ENCODE measurements at regions not wholly inside any gene's neighbourhood (a gene's known extent, or its start where the extent isn't known, plus 50 kb on each side); places are given as distances from the start of the nearest gene placed in this dataset.

DNA sequence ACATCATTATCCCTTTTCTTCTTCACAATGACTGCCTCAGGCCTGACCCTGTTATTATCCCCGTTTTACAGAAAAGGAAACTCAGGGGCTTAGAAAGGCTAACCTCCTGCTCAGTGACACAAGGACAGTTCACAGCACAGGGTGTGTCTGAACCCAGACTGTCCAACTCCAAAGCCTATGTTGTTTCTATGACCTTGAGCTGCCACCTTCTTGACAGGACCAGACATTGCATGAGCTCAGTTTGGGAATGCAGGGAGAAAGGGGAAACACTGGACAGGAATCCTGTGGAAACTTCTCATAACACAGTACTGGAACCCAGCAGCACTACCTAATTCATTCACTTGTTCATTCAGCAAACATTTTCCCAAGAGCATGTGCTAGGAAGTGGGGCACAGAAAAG lies 472.8 kb downstream of the CDK5RAP2 start:
- no peak for DNase-seq

DNA sequence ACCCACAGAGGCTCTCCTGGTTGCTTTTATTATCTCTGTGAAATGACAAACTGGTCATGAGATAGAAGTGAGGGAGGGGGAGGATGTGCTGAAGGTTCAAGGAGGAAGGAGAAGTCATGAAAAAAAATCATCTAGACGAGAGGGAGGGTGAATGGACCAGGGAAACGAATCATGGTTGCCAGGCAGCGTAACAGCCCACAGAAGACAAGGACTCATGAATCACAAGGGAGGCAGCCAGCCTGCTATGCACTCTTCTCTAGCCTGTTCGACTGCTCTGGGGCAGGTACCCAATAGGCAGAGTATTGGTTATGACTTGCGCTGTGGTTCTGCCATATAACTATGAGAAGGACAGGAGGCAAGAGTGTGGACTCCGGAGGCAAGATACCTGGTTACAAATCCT lies 475.2 kb downstream of the CDK5RAP2 start:
- DNase-seq: no peak

DNA sequence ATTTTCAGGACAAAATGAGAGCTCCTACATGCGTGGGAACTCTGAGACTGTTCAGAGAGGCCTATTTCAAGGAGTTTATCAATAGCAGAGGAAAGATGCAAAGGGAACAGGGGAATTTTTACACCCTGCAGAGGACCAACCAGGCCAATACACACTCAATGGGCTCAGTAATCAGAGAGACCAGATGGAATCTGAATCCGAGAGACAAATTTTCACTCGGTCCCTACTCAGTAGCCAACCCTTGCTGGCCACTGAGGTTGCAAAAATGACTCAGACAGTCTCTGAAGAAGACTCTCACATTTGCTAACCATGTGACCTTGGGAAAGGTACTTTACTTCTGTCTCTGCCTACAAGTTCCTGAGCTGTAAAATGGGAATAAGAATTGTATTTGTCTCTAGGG lies 479.4 kb downstream of the CDK5RAP2 start:
- DNase-seq: no peak

DNA sequence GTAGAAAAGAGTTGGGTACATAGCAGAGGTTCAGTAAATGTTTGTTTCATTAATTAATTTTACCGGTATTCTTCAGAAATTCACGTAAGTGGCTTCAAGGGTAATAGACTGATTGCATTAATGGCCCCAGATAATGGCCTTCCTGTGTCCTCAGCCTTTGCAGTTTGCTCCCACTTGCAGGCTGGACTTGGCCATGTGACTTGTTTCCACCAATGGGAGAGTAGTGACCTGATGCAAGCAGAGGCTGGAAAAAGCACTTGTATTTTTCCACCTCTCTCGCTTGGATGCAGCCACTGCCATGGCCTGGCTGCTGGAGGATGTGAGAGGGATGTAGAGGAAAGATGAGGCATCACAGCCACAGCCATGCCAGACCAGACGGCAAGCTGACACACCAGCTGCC lies 480.9 kb downstream of the CDK5RAP2 start:
- DNase-seq: no peak

DNA sequence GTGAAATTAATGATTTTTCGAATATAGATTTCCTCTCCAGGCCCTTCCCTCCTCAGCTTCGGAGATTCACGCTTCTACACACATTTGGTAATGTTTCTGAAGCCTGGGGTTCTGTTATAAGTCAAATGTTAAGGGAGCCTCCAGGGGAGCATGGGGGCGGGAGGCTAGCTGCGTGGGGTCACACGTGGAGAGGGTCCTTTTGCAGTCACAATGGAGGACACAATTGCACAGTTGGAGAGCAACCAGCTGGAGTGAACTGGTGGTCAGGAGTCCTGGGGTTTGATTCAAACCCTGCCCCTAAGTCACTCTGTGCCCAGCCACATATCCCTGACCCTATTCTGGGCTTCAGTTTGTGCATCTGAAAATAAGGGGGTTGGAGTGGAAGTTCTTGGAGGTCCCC lies 481.4 kb downstream of the CDK5RAP2 start:
- DNase-seq: no peak

DNA sequence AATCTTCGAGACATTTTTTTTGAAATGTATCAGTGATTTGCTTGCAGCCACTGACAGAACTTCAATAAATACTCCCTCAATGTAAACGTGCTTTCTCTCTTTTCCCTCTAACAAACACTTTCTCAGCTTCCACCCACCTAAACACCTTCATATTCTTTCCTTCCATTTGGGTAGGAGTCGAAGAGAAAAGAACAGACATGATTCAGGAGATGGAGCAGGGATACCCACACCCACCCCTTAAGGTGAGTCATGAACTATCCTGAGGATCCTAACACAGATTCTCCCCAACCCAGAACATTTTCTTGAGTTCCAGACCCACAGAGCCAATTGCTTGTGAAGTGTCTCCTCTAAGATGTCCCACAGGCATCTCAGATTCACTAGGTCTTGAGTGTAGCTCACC lies 488.8 kb downstream of the CDK5RAP2 start:
- no peak for DNase-seq

DNA sequence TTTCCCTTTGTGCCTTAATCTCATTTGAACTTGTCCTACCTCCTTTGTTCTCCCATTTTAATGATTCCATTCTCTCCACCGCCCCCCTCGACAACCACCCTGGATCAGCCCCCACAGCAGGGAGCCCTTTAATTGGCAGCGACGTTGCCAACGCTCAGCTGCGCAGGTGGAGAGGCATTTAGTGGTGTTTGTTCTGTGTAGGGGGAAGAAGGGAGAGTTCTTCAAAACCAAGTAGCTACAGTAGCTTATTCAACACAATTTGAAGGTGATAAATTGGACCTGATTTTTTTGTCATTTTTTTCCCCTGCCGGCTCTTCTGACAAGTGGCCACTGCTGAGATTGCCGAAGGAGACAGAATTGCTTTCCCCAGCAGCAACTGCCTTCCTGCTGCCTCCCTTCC lies 499.1 kb downstream of the CDK5RAP2 start:
- no peak for DNase-seq

DNA sequence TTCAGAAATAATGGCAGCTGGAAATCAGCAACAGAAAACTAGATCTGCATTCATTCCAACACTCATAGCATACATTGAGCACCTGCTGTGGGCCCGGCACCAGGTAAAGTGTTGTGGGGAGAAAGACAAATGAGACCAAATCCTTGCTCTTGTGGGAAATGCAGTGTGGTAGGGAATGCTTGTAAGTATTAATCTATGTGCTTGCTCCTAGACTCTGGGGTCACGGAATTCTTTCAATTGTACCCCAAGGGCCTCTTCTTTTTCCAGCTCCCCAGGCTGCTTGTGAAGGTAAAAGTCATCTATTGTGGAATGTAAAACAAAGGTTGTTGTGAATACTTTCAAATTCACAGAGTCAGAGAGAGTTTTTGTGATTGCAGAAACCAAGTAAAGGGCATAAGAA lies 501.9 kb downstream of the CDK5RAP2 start:
- no peak for DNase-seq

DNA sequence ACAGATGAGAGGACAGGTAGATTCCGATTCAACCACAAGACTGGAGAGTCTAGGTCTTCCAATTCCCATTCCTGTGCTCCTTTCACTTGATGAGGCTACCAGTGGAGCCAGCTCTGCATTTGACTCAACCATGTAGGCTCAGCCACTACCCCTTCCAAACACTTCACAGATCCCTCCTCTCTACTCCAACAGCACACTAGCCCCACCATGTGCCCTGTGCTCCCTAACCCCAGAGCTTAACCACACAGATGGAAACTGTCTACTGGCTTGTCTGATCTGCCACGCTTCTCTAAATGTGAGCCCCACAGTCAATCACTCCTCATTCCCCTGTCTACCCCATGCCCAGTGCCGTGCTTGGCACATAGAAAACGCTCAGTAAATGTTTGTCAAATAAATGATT lies 508.2 kb downstream of the CDK5RAP2 start:
- DNase-seq: no peak

DNA sequence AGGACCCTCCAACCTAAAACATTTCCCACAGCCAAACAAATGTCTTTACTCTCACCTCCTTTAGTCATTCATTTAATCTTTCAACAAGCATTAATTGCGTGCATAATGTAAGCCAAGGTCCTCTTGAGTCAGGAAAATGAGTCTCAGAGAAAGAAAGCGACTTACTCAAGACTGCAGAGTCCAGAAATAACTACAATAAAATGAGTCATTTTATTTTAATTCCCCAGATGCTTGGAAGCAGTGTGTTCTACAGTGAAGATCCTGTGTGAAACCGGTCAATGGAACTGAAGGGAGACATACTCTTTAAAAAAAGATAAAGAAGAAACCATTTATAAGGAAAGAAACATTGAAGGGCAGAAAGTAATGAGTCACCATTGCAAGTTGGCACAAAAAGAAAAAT lies 513.7 kb downstream of the CDK5RAP2 start:
- no peak for DNase-seq

DNA sequence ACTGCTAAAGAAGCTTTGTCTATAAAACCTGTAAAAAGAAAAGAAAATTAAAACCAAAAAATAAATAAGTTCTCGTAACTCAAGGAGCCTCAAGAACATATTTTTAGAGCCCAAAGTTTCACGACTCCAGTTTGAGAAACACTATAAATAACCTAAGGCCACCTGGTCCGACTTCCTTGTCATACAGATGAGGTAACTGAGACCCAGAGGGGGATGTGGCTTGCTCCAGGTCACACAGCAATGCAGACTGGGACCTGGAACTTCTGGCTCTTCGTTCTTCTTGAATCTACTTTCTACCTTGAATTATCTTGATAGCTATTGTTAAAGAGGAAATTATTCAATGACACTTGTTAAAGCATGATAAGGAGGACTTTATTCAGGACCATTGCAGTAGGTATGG lies 514.8 kb downstream of the CDK5RAP2 start:
- DNase-seq: no peak

DNA sequence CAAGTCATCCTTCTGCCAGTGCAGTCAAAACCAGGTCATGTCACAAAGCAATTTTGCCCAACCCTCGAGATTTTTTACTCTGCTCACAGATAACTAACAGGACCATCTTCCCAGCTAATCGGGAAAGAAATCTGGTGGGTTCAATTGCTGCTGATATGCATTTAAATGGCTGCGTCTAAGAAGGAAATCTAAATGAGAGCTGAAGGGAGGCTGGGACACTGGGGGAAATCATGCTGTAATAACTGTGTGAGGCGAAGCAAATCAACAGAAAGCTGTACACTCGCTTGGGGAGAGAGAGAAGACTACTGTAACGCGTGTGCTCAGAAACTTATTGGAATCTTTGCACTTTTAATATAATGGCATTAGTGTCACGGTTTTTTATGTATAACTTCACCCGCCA lies 535.0 kb downstream of the CDK5RAP2 start:
- DNase-seq: no peak

DNA sequence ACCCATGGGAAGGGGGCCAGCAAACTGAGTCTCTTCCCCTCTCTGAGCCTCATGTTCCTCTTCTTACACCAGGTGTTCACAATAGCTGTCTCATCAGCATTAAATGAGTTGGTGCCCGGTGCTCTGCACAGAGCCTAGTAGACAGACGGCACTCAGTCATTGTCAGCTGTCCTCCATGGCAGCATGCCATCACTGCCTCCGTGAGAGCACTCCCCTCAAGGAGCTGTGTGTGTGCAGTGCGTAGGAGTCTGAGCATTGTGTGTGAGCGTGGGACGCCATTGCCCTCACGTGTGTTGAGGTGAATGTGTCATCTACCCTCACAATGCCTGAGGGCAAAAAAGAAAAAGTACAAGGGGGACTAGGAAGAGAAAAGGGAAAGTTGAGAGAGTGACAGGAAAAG lies 536.5 kb downstream of the CDK5RAP2 start:
- peak; percentile 16 for DNase-seq

DNA sequence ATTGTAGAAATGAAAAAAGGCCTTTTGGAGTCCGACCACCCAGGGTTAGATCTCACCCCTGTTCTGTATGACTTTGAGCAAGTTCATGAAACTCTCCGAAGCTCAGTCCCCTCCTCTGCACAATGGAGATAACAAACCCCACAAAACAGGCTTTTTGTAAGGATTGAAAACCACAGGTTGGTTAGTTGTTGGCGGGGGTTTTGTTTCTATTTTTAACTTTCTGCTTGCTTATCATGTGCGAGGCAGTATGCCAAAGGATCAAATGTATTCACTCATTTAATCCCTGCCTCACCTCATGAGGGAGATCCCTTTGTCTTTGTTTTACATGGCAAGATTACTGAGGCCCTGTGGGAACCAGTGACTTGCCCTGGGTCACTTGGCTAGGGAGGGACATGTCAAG lies 539.1 kb downstream of the CDK5RAP2 start:
- no peak for DNase-seq

DNA sequence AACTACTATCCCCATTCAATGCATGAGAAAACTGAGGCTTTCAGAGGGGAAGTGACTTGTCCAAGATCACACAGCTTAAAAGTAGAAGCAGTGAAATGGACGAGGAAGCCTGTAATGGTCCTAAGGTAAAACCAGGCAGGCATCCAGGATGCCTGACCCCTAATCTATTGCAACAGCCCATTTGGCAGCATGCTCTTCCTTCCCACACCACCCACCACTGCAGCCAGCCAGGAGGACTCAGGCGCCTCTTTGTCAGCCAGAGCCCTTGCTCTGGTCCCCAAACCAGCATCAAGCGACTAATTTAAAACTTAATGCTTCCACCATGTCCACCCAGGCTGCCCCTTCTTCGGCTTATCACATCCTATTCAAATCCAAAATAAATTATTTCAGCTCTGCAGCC lies 541.6 kb downstream of the CDK5RAP2 start:
- no peak for DNase-seq

DNA sequence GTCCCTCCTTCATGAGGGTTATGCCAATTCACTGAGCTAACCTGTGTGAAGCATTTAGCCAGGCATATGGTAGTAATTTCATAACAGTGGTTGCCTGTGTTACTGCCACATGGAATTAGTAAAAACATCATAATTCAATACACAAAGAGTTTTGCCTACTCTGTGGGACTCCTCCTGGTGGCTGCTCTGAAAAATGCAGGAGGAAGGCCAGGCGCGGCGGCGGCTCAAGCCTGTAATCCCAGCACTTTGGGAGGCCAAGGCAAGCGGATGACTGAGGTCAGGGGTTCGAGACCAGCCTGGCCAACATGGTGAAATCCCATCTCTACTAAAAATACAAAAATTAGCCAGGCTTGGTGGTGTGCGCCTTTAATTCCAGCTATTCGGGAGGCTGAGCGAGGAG lies 547.3 kb downstream of the CDK5RAP2 start:
- DNase-seq: no peak

DNA sequence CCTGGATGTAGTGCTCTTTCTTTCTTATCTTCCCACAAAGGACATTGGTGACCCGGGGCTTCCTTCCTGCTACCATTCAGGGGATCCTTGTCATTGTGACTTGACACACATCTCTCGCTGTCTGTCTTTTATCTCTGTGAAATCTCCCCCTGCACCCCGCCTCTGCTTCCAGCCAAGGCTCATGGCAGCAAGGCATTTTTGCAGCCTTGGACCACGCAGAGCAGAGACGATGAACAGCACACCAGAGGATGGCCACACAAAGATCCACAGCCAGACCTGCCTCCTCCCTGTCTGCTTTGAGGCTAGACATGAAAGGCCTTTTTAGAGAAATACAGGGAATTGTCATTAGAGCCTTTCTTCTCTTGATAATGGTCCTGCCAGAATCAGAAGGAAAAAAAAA lies 549.1 kb downstream of the CDK5RAP2 start:
- no peak for DNase-seq

DNA sequence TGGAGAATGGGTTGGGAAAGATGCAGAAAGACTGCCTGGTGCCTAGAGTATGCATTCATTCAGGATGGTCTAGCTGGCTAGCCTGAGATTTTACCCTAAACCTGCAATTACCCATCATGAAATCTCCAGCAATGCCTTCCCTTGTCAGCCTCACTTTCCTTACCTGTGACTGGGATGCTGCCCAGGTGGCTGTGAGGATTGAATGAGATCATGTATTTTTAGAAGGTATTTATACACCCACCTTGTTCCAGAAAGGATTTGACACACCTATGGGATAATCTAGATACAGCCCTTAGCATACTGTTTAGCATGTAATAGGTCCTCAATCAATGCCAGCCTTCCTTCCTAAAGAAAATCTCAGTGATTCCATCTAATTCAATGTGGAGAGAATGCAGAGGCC lies 561.4 kb downstream of the CDK5RAP2 start:
- no peak for DNase-seq

DNA sequence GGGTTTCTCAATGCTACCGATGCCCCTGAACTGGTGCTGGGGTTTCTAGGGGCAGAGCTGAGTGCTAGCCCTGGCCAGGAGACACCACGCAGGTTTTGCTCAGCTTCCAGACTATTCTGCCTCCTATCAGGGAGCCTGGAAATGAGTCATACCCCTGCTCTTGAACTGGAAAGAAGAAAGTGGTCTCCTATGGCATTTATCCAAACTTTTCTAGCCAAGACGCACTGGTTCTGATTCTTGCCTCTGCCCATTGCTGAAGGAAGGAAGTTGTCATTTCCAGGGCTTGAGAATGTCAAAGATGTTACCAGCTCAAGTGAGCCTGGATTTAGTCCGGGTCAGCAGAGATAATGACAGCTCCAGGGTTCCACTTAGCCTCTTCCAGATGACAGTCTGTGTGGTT lies 561.9 kb downstream of the CDK5RAP2 start:
- DNase-seq: no peak

DNA sequence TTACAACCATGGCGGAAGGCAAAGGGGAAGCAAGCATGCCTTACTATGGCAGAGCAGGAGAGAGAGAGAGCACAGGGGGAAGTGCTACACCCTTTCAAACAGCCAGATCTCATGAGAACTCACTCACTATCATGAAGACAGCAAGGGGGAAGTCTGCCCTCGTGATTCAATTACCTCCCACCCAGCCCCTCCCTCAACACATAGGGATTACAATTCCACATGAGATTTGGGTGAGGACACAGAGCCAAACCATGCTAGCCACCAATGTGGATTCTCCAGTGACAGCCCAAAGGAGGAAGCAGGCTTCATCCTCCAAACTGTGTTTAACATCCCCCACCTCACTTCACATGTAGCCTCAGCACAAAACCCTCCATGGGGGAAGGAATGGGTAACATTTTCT lies 563.7 kb downstream of the CDK5RAP2 start:
- no peak for DNase-seq

DNA sequence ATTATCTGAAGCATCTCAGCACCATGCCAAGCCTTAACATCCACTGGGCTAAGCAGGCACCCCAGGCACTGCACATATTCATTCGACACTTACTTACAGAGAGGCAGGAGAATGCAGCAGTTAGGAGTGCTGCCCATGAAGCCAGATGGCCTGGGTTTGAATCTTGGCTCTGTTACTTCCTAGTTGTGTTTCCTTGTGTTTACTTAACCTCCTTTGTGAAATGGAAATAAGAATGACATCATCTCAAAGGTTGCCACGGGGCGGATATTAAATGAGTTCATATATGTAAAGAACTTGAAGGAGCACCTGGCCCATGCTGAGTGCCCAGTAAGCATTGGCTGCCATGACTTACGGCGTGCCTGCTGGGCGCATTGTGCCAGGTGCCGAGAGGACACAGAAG lies 565.2 kb downstream of the CDK5RAP2 start:
- peak; percentile 77 for DNase-seq

DNA sequence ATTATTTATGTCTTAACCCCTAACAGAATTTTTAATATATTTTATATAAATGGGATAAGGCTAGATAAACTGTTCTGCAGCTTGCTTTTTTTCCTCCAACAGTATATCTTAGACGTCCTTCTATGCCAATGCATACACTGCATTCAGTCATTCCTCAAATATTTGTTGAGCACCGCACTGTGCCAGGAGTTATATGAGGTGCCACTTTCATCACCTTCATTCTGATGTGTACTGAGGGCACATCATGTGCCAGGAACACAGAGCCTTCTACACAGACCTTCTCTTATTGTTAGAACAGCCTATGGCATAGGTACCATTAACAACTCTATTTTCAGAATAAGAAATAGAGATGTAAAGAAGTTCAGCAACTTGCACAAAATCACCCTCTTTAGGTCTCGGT lies 570.1 kb downstream of the CDK5RAP2 start:
- DNase-seq: no peak

DNA sequence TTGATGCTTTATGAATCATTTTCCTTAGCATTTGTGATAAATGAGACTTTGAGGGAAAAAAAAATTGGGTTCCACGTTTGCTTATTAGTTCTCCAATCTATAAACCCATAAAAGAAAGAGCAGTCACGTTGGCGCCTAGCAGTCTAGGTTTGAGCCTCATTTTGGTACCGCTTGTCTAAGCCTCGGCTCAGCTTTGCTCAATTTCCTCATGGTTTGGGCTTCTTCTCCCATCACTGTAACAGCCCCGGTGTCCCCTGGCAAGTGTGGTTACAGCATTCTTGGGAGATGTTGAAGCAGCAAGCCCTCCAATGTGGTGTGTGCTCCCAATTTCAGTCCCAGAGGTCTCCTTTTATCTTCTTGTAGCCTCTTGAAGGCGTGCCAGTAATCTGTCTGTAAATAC lies 578.4 kb downstream of the CDK5RAP2 start:
- no peak for DNase-seq

DNA sequence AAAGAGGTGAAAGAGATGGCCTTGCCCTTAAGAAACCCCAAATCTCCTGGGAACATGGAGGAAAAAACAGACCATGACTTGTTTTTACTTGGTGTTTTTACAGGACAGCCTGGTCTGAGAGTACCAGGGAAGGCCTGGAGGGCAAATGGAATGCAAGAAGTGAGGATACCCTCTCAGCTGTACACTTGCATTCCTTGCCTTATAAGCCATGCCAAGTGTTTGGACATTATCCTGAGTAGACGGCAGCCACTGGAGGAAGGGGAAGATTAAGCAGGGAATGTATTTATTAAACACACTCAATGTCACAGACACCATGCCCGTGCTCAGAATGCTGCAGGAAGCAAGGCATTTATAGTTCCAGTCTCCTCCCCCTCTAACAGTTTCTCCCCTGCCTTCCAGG lies 581.4 kb downstream of the CDK5RAP2 start:
- DNase-seq: no peak

DNA sequence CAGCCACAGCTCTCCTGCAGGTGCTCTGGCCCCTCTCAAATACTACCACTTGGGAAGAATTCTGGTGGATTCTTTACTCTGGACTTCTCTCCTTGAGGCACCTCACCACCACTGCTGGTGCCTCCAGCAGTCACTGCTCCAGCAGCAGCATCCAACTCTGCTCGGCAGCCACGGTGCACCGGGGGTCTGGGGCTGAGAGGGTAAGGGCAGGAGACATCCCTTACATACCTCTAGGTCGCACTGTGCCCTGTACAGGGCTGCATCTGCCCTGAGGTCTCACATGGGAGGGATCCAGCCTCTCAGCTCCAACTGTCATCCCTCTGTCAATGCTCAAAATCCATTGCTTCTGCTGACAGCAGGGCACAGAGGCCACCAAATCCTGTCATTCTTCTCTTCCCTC lies 588.2 kb downstream of the CDK5RAP2 start:
- DNase-seq: no peak

DNA sequence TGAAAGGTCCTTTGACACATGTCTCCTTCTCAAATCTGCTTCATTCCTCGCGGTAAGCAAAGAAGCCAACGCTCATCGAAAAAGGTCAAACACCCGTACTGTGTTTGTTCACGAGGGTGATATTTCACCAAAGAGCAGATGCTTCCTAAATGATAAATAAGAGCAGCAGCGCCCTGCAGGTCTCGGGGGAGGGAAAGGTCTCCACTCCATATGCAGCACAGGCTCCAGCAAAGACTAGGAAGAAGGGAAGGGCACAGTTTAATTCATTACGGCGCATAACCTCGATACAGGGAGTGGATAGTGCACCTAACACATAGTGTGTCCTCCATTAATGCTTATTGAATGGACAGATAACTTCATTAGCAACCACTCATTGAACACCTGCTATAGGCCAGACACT lies 593.3 kb downstream of the CDK5RAP2 start:
- DNase-seq: peak; percentile 83
